ENCODE measurements at regions not wholly inside any gene's neighbourhood (a gene's known extent, or its start where the extent isn't known, plus 50 kb on each side); places are given as distances from the start of the nearest gene placed in this dataset.

- 65 to 72% (median 70%) methylated on average over 11 of the region's 11 CpGs for WGBS, 4 donors
- Histone ChIP-seq H3K27ac (no peak overlapping the region), H3K4me1 (replicated peaks in 1 of 2) (no peaks in the 10 kb centered on the region), H3K36me3 (replicated peaks in 1 of 2) (no peaks in the 10 kb centered on the region), H3K27me3 (no peaks in the 10 kb centered on the region), H3K4me3 (no peak overlapping the region), H3K9me3 (replicated peaks in 1 of 3) (no peaks in the 10 kb centered on the region)
- DNase-seq: no peak
- intact Hi-C loops (cut with DNase I): no loop called here
- TF ChIP-seq, protein P1, sequence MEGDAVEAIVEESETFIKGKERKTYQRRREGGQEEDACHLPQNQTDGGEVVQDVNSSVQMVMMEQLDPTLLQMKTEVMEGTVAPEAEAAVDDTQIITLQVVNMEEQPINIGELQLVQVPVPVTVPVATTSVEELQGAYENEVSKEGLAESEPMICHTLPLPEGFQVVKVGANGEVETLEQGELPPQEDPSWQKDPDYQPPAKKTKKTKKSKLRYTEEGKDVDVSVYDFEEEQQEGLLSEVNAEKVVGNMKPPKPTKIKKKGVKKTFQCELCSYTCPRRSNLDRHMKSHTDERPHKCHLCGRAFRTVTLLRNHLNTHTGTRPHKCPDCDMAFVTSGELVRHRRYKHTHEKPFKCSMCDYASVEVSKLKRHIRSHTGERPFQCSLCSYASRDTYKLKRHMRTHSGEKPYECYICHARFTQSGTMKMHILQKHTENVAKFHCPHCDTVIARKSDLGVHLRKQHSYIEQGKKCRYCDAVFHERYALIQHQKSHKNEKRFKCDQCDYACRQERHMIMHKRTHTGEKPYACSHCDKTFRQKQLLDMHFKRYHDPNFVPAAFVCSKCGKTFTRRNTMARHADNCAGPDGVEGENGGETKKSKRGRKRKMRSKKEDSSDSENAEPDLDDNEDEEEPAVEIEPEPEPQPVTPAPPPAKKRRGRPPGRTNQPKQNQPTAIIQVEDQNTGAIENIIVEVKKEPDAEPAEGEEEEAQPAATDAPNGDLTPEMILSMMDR (IDR thresholded peaks at IDR 0.05): no peak
- TF ChIP-seq POLR2A (IDR thresholded peaks at IDR 0.05): no peak
Measured at GRCh38 chr2:168323529-168324021, 76.2 kb upstream of the STK39 start.

DNA sequence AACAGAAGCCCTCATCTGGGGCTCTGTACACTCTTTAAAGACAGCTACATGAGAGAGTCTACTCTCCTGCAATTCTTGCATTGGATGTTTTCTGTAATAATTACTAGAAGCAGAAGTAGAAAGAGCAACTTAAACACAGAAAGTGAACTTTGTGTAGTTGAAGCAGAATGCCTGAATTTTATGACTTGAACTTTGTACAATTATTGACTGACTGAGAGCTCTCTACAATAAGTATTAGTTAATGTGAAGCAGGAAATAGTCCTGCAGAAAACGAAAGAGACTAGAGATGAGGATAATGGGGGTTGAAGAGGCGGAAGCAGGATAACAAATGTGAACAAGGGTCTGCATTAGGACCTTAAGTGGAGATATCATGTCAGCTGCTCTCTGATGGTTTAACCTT lies 79.2 kb upstream of the STK39 start:
- H3K27ac ChIP-seq: no peak overlapping the region
- DNase-seq: no peak
- WGBS, 4 donors: 56 to 67% (median 61%) methylated on average over 2 of the region's 2 CpGs
- intact Hi-C loops (cut with DNase I): no loop called here
- no peaks in the 10 kb centered on the region for H3K36me3 ChIP-seq (replicated peaks in 1 of 2)
- H3K4me3 ChIP-seq: no peak overlapping the region
- TF ChIP-seq, protein P1 (IDR thresholded peaks at IDR 0.05): no peak
- no peak for TF ChIP-seq POLR2A (IDR thresholded peaks at IDR 0.05)
- no peaks in the 10 kb centered on the region for H3K4me1 ChIP-seq (replicated peaks in 1 of 2)
- H3K9me3 ChIP-seq (replicated peaks in 1 of 3): peaks cover 0 to 9% (median 0%) of the 10 kb centered on the region in 3 donors
- H3K27me3 ChIP-seq: no peaks in the 10 kb centered on the region

- H3K4me1 ChIP-seq (replicated peaks in 1 of 2): no peaks in the 10 kb centered on the region
- no peaks in the 10 kb centered on the region for H3K27me3 ChIP-seq
- WGBS, 4 donors: 82 to 89% (median 85%) methylated on average over 3 of the region's 3 CpGs
- no peak overlapping the region for H3K27ac ChIP-seq
- intact Hi-C loops (cut with DNase I): no loop called here
- H3K9me3 ChIP-seq (replicated peaks in 1 of 3): peaks cover 0 to 9% (median 0%) of the 10 kb centered on the region in 3 donors
- H3K36me3 ChIP-seq (replicated peaks in 1 of 2): no peaks in the 10 kb centered on the region
- no peak for DNase-seq
- no peak for TF ChIP-seq POLR2A (IDR thresholded peaks at IDR 0.05)
- TF ChIP-seq, protein P1 (IDR thresholded peaks at IDR 0.05): no peak
- no peak overlapping the region for H3K4me3 ChIP-seq
Measured at GRCh38 chr2:168327328-168327727, 79.9 kb upstream of the STK39 start.

- WGBS, 4 donors: 92 to 100% (median 99%) methylated on average over 1 to 2 of the region's 2 CpGs; no CpG with 5 or more reads in 1 of the 4 donors
- no peak for DNase-seq
- Histone ChIP-seq H3K4me1 (replicated peaks in 1 of 2) (no peaks in the 10 kb centered on the region), H3K27ac (no peak overlapping the region), H3K9me3 (replicated peaks in 1 of 3) (peaks cover 0 to 9% (median 0%) of the 10 kb centered on the region in 3 donors), H3K4me3 (no peak overlapping the region), H3K36me3 (replicated peaks in 1 of 2) (no peaks in the 10 kb centered on the region), H3K27me3 (no peaks in the 10 kb centered on the region)
- TF ChIP-seq, protein P1 (IDR thresholded peaks at IDR 0.05): no peak
- TF ChIP-seq POLR2A (IDR thresholded peaks at IDR 0.05): no peak
- intact Hi-C loops (cut with DNase I): no loop called here
Measured at GRCh38 chr2:168328421-168328820, 81.0 kb upstream of the STK39 start.
